H9 (cell line): ENCODE measurements at regions not wholly inside any gene's neighbourhood (a gene's known extent, or its start where the extent isn't known, plus 50 kb on each side); places are given as distances from the start of the nearest gene placed in this dataset.

Experiments
- DNase-seq: peaks from one replicate; pipeline ENCODE4 v3.0.0-alpha.2; 2017
- H2AFZ ChIP-seq: one replicate; pipeline ENCODE4 v1.6.1; 2013; ENCODE audit warnings: mild to moderate bottlenecking, low read length, control low read depth, moderate library complexity
- H2AK5ac ChIP-seq: 2 replicates; pipeline ENCODE4 v1.6.1; 2013; ENCODE audit warnings: low read length, control low read depth, mixed read lengths; ENCODE audit not compliant: insufficient read length
- H2BK120ac ChIP-seq: one replicate; pipeline ENCODE4 v1.6.1; 2013; ENCODE audit warnings: low read depth, mild to moderate bottlenecking, low read length, control low read depth, inconsistent platforms; ENCODE audit not compliant: poor library complexity, severe bottlenecking
- H2BK12ac ChIP-seq: 2 replicates; pipeline ENCODE4 v1.6.1; 2013; ENCODE audit warnings: low read length, control low read depth, mixed read lengths, low read depth; ENCODE audit not compliant: insufficient read length
- H2BK15ac ChIP-seq: 2 replicates; pipeline ENCODE4 v1.6.1; 2013; ENCODE audit warnings: low read depth, low read length, control low read depth
- H2BK20ac ChIP-seq: one replicate; pipeline ENCODE4 v1.6.1; 2013; ENCODE audit warnings: low read depth, mild to moderate bottlenecking, low read length, control low read depth, inconsistent platforms; ENCODE audit not compliant: poor library complexity, severe bottlenecking
- H2BK5ac ChIP-seq: 2 replicates; pipeline ENCODE4 v1.6.1; 2013; ENCODE audit warnings: low read length, control low read depth, mixed read lengths; ENCODE audit not compliant: insufficient read length
- H3K14ac ChIP-seq: 2 replicates; pipeline ENCODE4 v1.6.1; 2013; ENCODE audit warnings: low read length, control low read depth; ENCODE audit not compliant: insufficient read depth
- H3K18ac ChIP-seq: 2 replicates; pipeline ENCODE4 v1.6.1; 2013; ENCODE audit warnings: low read depth, mild to moderate bottlenecking, mixed read lengths, low read length, control low read depth; ENCODE audit not compliant: insufficient read length
- H3K23ac ChIP-seq: 2 replicates; pipeline ENCODE4 v1.6.1; 2013; ENCODE audit warnings: low read length, control low read depth, mixed read lengths, low read depth; ENCODE audit not compliant: insufficient read length
- H3K23me2 ChIP-seq: 2 replicates; pipeline ENCODE4 v1.6.1; 2013; ENCODE audit warnings: low read depth, mild to moderate bottlenecking, mixed read lengths, low read length, control low read depth; ENCODE audit not compliant: insufficient read length, poor library complexity, severe bottlenecking
- H3K27ac ChIP-seq: 2 replicates; pipeline ENCODE4 v1.5.1; 2013; ENCODE audit warnings: low read length, control low read depth, mixed read lengths, low read depth; ENCODE audit not compliant: insufficient read length
- H3K27me3 ChIP-seq: 2 replicates; pipeline ENCODE4 v1.6.1; 2013; ENCODE audit warnings: low read length, control low read depth, inconsistent platforms; ENCODE audit not compliant: insufficient read depth
- H3K4ac ChIP-seq: 2 replicates; pipeline ENCODE4 v1.6.1; 2013; ENCODE audit warnings: low read depth, mild to moderate bottlenecking, control low read depth, inconsistent platforms, low read length, moderate library complexity
- H3K4me1 ChIP-seq: 2 replicates; pipeline ENCODE4 v1.6.1; 2013; ENCODE audit warnings: low read length, control low read depth, inconsistent platforms; ENCODE audit not compliant: insufficient read depth
- H3K4me2 ChIP-seq: 2 replicates; pipeline ENCODE4 v1.6.1; 2013; ENCODE audit warnings: low read length, control low read depth, mixed read lengths; ENCODE audit not compliant: insufficient read length, insufficient read depth
- H3K56ac ChIP-seq: 2 replicates; pipeline ENCODE4 v1.6.1; 2013; ENCODE audit warnings: low read depth, mild to moderate bottlenecking, mixed read lengths, low read length, control low read depth; ENCODE audit not compliant: insufficient read length
- H3K79me1 ChIP-seq: 2 replicates; pipeline ENCODE4 v1.6.1; 2013; ENCODE audit warnings: low read depth, mild to moderate bottlenecking, moderate library complexity, low read length, control low read depth, inconsistent platforms; ENCODE audit not compliant: insufficient read depth, poor library complexity, severe bottlenecking
- H3K79me2 ChIP-seq: 2 replicates; pipeline ENCODE4 v1.6.1; 2013; ENCODE audit warnings: low read length, control low read depth, inconsistent platforms; ENCODE audit not compliant: insufficient read depth
- H3K9ac ChIP-seq: 2 replicates; pipeline ENCODE4 v1.6.1; 2013; ENCODE audit warnings: low read length, control low read depth, mixed read lengths; ENCODE audit not compliant: insufficient read length; ENCODE audit errors: extremely low read depth
- H3K9me3 ChIP-seq: one replicate; pipeline ENCODE4 v1.6.1; 2013; ENCODE audit warnings: low read depth, low read length, inconsistent platforms; ENCODE audit not compliant: control insufficient read depth
- H3T11ph ChIP-seq: one replicate; pipeline ENCODE4 v1.6.1; 2013; ENCODE audit warnings: mild to moderate bottlenecking, low read length, control low read depth, inconsistent platforms
- H4K20me1 ChIP-seq: one replicate; pipeline ENCODE4 v1.6.1; 2013; ENCODE audit not compliant: control insufficient read depth, insufficient read length, insufficient read depth
- H4K5ac ChIP-seq: 2 replicates; pipeline ENCODE4 v1.6.1; 2013; ENCODE audit warnings: low read depth, mild to moderate bottlenecking, mixed read lengths, low read length, control low read depth; ENCODE audit not compliant: insufficient read length
- H4K8ac ChIP-seq: replicated peaks from 2 replicates; pipeline ENCODE4 v1.6.1; 2013; ENCODE audit warnings: low read length, control low read depth, mixed read lengths, low read depth; ENCODE audit not compliant: insufficient read length
- H4K91ac ChIP-seq: 2 replicates; pipeline ENCODE4 v1.6.1; 2013; ENCODE audit warnings: low read depth, mild to moderate bottlenecking, moderate library complexity, mixed read lengths, low read length, control low read depth; ENCODE audit not compliant: insufficient read length
- H3K27ac Mint-ChIP-seq, 3 experiments: 2 replicates in 2 of 3; 3 replicates in 1 of 3; pipeline ENCODE4 v1.8.0; 2020 to 2021; ENCODE audit warnings: mixed read lengths in 3 of 3, mild to moderate bottlenecking in 1 of 3, moderate library complexity in 1 of 3
- H3K27me3 Mint-ChIP-seq: 2 replicates; pipeline ENCODE4 v1.8.0; 2021; ENCODE audit warnings: low read depth, mild to moderate bottlenecking, moderate library complexity, mixed read lengths
- H3K36me3 Mint-ChIP-seq, 3 experiments: 2 replicates in 2 of 3; 3 replicates in 1 of 3; pipeline ENCODE4 v1.8.0; 2020 to 2021; ENCODE audit warnings: low read depth in 3 of 3, mixed read lengths in 3 of 3; ENCODE audit not compliant: insufficient read depth in 1 of 3
- H3K4me1 Mint-ChIP-seq, 2 experiments: 2 replicates each; pipeline ENCODE4 v1.8.0; 2020; ENCODE audit warnings: mixed read lengths in 2 of 2
- H3K4me3 Mint-ChIP-seq, 2 experiments: 2 replicates in 1 of 2; 3 replicates in 1 of 2; pipeline ENCODE4 v1.8.0; 2020 to 2021; ENCODE audit warnings: mild to moderate bottlenecking in 2 of 2, mixed read lengths in 2 of 2, moderate library complexity in 1 of 2
- H3K9me3 Mint-ChIP-seq, 2 experiments: 2 replicates in 1 of 2; 3 replicates in 1 of 2; pipeline ENCODE4 v1.8.0; 2020; ENCODE audit warnings: mild to moderate bottlenecking in 2 of 2, mixed read lengths in 2 of 2, moderate library complexity in 1 of 2
- CTCF ChIP-seq: fragments of 200-600 bp; sonication (generic); conservative IDR thresholded peaks from 3 replicates; pipeline ENCODE4 v1.8.0; 2021; ENCODE audit warnings: antibody characterized with exemption, mild to moderate bottlenecking
- WGBS: extraction: QIAGEN DNeasy Blood & Tissue Kit; methylation state at CpG from one replicate; pipeline ENCODE4 v1.1.7; 2013; ENCODE audit warnings: missing lambda C conversion rate, low lambda C conversion rate, mixed read lengths; ENCODE audit not compliant: insufficient read length; ENCODE audit errors: extremely low coverage; 5-methylcytosine and 5-hydroxymethylcytosine counted together

GRCh38 chr2:67844024-67844540, 218.7 kb downstream of the C1D start:
- H3K4me3 Mint-ChIP-seq: no peak overlapping the region
- Histone ChIP-seq H3K4me1 (no peaks in the 10 kb centered on the region), H3K14ac (no peak overlapping the region), H3K79me2 (no peaks in the 10 kb centered on the region), H3K56ac (no peak overlapping the region), H3K18ac (no peak overlapping the region), H3K4me2 (no peak overlapping the region), H3K9ac (no peak overlapping the region), H3K79me1 (no peaks in the 10 kb centered on the region), H2BK20ac (no peak overlapping the region), H4K91ac (no peak overlapping the region), H2BK15ac (0 out of 2 replicates have a peak overlapping the region, but pooled peaks have one; percentile 86), H2AFZ (no peak overlapping the region), H2BK120ac (no peak overlapping the region), H4K5ac (no peak overlapping the region), H3K23ac (no peak overlapping the region), H4K8ac (no peak overlapping the region), H4K20me1 (no peaks in the 10 kb centered on the region), H2AK5ac (no peak overlapping the region), H2BK5ac (no peak overlapping the region), H3K27me3 (no peaks in the 10 kb centered on the region), H3T11ph (no peak overlapping the region), H3K4ac (no peak overlapping the region), H3K23me2 (no peaks in the 10 kb centered on the region), H3K9me3 (no peaks in the 10 kb centered on the region), H2BK12ac (no peak overlapping the region), H3K27ac (no peak overlapping the region)
- H3K4me1 Mint-ChIP-seq: peaks cover 6 to 11% of the 10 kb centered on the region in 2 experiments
- peaks cover 5% of the 10 kb centered on the region; the same call in 1 of the 2 replicates for H3K27me3 Mint-ChIP-seq
- no CpG with 5 or more reads among the region's 1 CpG for WGBS
- DNase-seq: no peak
- no peak overlapping the region for H3K27ac Mint-ChIP-seq
- no peaks in the 10 kb centered on the region for H3K9me3 Mint-ChIP-seq
- no peak for TF ChIP-seq CTCF
- H3K36me3 Mint-ChIP-seq: no peaks in the 10 kb centered on the region
